Activated T-cell treated with anti-CD3 and anti-CD28 coated beads, Interleukin-2, amount 50 U/mL, for 72 hours (primary cell): ENCODE measurements at regions not wholly inside any gene's neighbourhood (a gene's known extent, or its start where the extent isn't known, plus 50 kb on each side); places are given as distances from the start of the nearest gene placed in this dataset.

ENCODE experiments used
- ATAC-seq, 2 donors: fragments of 150-1000 bp; cut with Tn5 transposase; replicated peaks in 1 of 2; 2 replicates each; pipeline ENCODE4 v1.10.0; 2021; ENCODE audit warnings: moderate library complexity in 2 of 2, mild to moderate bottlenecking in 1 of 2
- DNase-seq, 2 donors: peaks; one replicate each; pipeline ENCODE4 v3.0.0; 2021 to 2022; ENCODE audit warnings: mixed read lengths in 1 of 2
- H3K27ac Mint-ChIP-seq: one replicate; pipeline ENCODE4 v1.8.0; 2022; ENCODE audit warnings: mild to moderate bottlenecking, moderate library complexity, mixed read lengths
- H3K27me3 Mint-ChIP-seq: one replicate; pipeline ENCODE4 v1.8.0; 2022; ENCODE audit warnings: low read depth, mixed read lengths
- H3K36me3 Mint-ChIP-seq, 2 donors: one replicate each; pipeline ENCODE4 v1.8.0; 2022; ENCODE audit warnings: mixed read lengths in 2 of 2, mild to moderate bottlenecking in 1 of 2; ENCODE audit not compliant: insufficient read depth in 2 of 2
- H3K4me1 Mint-ChIP-seq: one replicate; pipeline ENCODE4 v1.8.0; 2022; ENCODE audit warnings: low read depth, mixed read lengths
- H3K4me3 Mint-ChIP-seq, 2 donors: one replicate each; pipeline ENCODE4 v1.8.0; 2022; ENCODE audit warnings: mild to moderate bottlenecking in 2 of 2, mixed read lengths in 2 of 2, moderate library complexity in 2 of 2
- H3K9me3 Mint-ChIP-seq, 2 donors: one replicate each; pipeline ENCODE4 v1.8.0; 2022; ENCODE audit warnings: mixed read lengths in 2 of 2

DNA sequence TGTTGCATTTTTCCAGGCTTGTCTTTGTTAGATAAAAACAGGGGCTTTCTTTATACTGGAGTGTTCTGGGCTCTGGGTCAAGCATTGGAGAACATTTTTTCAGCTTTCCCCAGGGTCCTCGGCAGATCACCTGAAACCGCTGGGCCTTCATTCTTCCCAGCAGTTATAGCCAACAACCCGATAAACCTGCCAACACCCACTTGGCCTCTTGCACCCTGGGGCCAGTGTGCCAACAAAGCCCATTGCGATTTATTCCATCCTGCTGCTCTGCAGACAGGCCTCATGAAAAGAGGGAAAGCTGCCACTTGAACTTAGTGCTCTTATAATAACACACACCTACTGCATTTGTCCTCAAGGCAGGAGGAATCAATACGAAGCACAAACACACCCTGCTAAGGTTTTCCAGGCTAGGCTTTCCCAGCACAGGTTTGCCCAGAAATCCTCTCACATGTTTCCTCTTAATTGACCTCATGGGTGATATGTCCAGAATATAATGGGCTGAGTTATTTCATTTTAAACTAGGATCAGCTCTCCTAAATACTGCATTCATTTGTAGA lies 669.3 kb downstream of the LIG4 start:
- DNase-seq (no peak), ATAC-seq (no peak)
- no peak overlapping the region for H3K27ac Mint-ChIP-seq
- no peaks in the 10 kb centered on the region for H3K36me3 Mint-ChIP-seq
- H3K27me3 Mint-ChIP-seq, result no peaks in the 10 kb centered on the region
- H3K4me3 Mint-ChIP-seq, result no peak overlapping the region
- no peaks in the 10 kb centered on the region for H3K4me1 Mint-ChIP-seq
- peaks cover 2 to 8% of the 10 kb centered on the region in 2 donors for H3K9me3 Mint-ChIP-seq

DNA sequence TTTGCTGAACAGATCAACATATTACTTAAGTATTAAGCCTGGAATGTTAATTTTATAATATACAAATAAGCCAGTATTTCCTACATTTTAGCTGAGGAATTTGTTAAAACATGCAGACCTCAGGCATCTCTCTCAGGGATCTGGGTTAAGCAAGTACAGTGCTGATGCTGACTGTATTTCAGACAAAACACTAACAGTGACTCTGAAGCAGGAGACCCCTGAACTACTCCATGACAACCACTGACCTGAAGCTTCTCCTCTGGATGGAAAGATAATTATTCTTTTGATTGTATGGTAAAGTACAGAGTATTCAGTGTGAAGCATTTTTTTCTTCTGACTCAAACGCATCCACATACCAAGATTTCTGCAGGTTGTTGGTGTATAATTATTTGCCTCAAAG lies 680.8 kb downstream of the LIG4 start:
- Mint-ChIP-seq H3K27ac (no peak overlapping the region), H3K4me1 (no peaks in the 10 kb centered on the region), H3K4me3 (no peak overlapping the region), H3K36me3 (no peaks in the 10 kb centered on the region), H3K9me3 (peaks cover 5% of the 10 kb centered on the region in 2 donors), H3K27me3 (no peaks in the 10 kb centered on the region)
- ATAC-seq, result no peak
- no peak for DNase-seq

DNA sequence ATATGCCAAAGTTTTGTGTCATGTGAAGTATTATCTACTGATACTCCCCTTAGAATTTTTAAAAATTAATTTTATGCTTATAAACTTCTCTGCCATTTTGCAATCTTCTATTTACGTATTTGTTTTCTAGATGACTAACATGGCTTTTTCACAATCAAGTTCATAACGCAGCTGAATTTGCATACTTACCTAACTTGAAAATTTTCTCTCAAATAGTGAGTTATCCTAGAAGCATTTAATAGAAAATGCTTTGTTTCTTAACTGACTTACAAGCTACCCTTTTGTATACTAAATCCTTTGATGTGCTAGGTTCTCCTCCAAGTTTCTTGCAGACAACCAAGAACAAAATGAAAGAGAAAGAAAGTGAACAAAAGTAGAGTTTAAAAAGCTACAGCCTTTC lies 683.5 kb downstream of the LIG4 start:
- Mint-ChIP-seq H3K9me3 (peaks cover 3 to 9% of the 10 kb centered on the region in 2 donors), H3K4me1 (no peaks in the 10 kb centered on the region), H3K4me3 (no peak overlapping the region), H3K27ac (no peak overlapping the region), H3K36me3 (no peaks in the 10 kb centered on the region), H3K27me3 (no peaks in the 10 kb centered on the region)
- DNase-seq (no peak), ATAC-seq (no peak)

DNA sequence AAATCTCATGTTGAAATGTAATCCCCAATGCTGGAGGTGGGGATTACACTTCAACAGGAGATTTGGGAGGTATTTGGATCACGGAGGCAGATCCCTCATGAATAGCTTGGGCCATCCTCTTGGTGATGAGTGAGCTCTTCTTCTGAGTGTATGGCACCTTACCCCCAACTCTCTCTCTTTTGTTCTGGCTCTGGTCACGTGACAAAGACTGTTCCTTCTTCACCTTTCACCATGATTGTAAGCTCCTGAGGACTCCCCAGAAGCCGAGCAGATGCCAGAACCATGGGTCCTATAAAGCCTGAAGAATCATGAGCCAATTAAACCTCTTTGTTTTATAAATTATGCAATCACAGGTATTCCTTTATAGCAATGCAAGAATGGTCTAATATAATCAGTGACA lies 684.2 kb downstream of the LIG4 start:
- Mint-ChIP-seq H3K4me3 (no peak overlapping the region), H3K36me3 (no peaks in the 10 kb centered on the region), H3K9me3 (peaks cover 3 to 9% of the 10 kb centered on the region in 2 donors), H3K4me1 (no peaks in the 10 kb centered on the region), H3K27ac (no peak overlapping the region), H3K27me3 (no peaks in the 10 kb centered on the region)
- ATAC-seq (no peak), DNase-seq (no peak)

DNA sequence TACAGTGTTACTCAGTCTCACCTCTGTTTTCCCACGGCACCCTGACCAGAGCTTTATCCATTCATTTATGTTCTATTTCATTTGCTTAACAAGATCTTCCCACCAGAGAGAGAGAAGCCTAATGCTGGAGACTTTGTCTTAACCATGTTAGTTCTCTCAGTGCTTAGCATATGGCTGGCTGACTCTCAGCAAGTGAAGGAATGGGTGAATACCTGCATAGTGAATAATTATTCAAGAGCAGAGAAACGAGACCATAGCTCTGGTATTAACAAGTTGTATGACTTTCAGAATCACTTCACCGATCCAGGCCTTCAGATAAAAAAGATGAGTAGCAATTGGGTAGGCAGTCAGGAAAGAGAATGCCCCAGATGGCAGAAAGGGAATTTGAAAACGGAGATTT lies 686.3 kb downstream of the LIG4 start:
- Mint-ChIP-seq H3K4me3 (no peak overlapping the region), H3K9me3 (peaks cover 3 to 9% of the 10 kb centered on the region in 2 donors), H3K27ac (no peak overlapping the region), H3K4me1 (no peaks in the 10 kb centered on the region), H3K27me3 (no peaks in the 10 kb centered on the region), H3K36me3 (no peaks in the 10 kb centered on the region)
- no peak for ATAC-seq
- no peak for DNase-seq

DNA sequence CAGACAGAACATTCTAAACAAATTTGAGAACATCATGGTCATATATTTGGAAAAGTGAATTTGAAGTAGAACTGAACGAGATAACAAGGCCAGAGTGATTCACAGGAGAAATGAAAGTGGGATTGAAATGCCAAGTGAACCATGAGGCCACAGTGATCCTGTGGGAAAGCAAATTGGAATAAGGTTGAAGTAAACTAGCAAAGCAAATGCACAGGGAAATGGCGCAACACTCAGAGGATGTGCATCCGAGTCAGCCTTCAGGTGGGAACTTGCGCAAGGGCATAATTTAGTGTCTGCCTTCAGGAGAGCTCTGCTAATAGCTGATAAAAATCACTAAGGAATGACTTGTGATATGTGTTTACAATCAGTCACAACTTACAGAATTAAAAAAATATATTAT lies 696.6 kb downstream of the LIG4 start:
- Mint-ChIP-seq H3K4me3 (no peak overlapping the region), H3K9me3 (peaks cover 6 to 14% of the 10 kb centered on the region in 2 donors), H3K27ac (no peak overlapping the region), H3K4me1 (no peaks in the 10 kb centered on the region), H3K36me3 (no peaks in the 10 kb centered on the region), H3K27me3 (no peaks in the 10 kb centered on the region)
- DNase-seq (no peak), ATAC-seq (no peak)

DNA sequence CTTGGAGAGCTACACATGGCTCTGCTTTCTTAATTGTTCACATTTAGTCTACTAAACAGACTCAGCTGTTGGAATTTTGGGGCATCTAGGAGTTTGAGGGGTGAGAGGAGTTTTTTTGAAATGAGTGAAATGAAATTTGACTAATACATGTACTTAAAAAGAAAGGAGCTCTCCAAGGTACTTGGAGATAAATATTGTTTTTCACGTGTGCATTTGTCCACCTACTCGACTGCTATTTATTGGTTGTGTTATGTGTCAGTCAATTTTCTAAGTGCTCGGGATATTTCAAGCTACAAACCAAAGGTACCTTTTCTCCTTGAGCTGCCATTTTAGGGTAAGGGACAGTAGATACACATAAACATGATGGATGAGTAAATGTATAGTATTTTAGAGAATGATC lies 697.0 kb downstream of the LIG4 start:
- DNase-seq, result no peak
- H3K4me3 Mint-ChIP-seq, result no peak overlapping the region
- H3K9me3 Mint-ChIP-seq, result peaks cover 6 to 14% of the 10 kb centered on the region in 2 donors
- H3K4me1 Mint-ChIP-seq, result no peaks in the 10 kb centered on the region
- no peak for ATAC-seq
- no peaks in the 10 kb centered on the region for H3K36me3 Mint-ChIP-seq
- H3K27ac Mint-ChIP-seq, result no peak overlapping the region
- no peaks in the 10 kb centered on the region for H3K27me3 Mint-ChIP-seq

DNA sequence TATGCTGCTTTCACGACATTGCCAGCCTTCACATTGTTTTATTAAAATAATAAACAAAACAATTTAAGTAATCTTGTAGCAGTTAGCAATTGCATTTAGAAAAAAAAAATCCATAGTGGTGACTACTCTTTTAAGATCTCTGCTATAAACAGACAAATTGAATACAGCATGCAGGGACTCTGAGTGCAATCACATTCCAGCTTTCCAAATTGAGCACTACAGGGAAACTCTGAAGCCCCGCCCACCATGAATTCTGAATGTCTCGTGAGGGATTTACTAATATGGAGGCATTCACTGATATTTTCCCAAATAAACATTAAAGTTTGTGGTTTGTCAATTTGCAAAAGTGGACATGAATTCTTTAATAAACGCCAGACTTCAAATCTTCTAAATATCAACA lies 698.8 kb downstream of the LIG4 start:
- no peak for ATAC-seq
- DNase-seq, result no peak
- peaks cover 2 to 12% of the 10 kb centered on the region in 2 donors for H3K9me3 Mint-ChIP-seq
- no peaks in the 10 kb centered on the region for H3K36me3 Mint-ChIP-seq
- H3K27ac Mint-ChIP-seq, result no peak overlapping the region
- H3K4me1 Mint-ChIP-seq, result no peaks in the 10 kb centered on the region
- no peak overlapping the region for H3K4me3 Mint-ChIP-seq
- no peaks in the 10 kb centered on the region for H3K27me3 Mint-ChIP-seq

DNA sequence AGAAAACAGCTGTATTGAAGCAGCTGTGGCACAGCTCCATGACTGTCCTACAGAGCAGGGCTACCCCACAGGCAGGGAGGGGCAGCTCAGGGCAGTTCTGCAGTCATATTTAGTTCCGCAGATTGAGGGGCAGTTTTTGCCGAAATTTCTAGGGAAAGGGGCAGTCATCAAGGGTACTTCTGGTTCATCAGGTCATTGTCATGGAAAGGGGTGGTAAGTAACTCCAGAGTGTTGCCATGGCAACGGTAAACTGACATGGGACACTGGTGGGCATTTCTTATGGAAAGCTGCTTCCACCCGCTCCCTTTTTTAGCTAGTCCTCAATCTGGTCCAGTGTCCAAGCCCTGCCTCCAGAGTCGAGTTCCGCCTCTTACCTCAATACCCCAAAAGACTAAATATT lies 702.8 kb downstream of the LIG4 start:
- Mint-ChIP-seq H3K27ac (no peak overlapping the region), H3K4me3 (no peak overlapping the region), H3K36me3 (no peaks in the 10 kb centered on the region), H3K9me3 (peaks cover 0 to 5% of the 10 kb centered on the region in 2 donors), H3K4me1 (no peaks in the 10 kb centered on the region), H3K27me3 (no peaks in the 10 kb centered on the region)
- no peak for DNase-seq
- no peak for ATAC-seq

DNA sequence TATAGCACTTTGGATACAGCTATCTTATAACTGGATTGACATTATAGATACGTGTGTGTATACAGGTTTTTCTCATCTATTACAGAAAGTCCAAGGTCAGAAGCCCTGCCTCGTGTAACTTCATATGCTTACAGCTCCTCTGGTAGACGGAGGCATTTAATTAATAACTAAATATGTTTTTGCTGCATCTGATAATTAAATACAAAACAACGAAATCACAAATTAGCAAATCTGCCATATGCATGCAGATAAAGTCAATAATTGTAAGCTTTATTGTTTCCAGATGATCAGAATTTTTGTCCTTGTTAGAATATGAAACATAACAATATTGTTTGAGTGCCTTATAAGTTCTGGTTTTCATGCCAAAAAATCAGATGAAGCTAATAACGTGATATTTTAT lies 717.7 kb downstream of the LIG4 start:
- H3K9me3 Mint-ChIP-seq, result peaks cover 0 to 4% of the 10 kb centered on the region in 2 donors

DNA sequence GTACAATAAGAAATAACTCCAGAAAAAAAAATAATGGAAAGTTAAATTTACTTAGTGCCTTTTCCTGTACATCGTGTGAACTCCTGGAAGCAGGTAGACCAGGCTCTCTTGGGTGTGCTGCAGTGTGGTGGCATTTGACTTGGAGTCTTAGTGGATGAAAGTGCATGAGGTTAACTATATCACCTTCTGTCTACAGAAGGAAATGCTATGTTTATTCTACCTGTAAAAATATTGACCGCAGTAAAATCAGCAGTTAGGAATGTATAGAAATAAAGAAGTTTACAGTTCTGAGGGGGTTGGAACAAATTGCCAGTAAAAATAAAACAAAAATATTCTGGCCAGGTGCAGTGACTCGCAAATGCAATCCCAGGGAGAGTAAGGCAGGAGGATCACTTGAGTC lies 722.1 kb downstream of the LIG4 start:
- Mint-ChIP-seq H3K4me1 (no peaks in the 10 kb centered on the region), H3K36me3 (peaks cover 0 to under 1% of the 10 kb centered on the region in 2 donors), H3K27me3 (no peaks in the 10 kb centered on the region), H3K9me3 (peaks cover 15 to 16% of the 10 kb centered on the region in 2 donors), H3K4me3 (no peak overlapping the region), H3K27ac (no peak overlapping the region)
- ATAC-seq (no peak), DNase-seq (no peak)

More for the DNA sequence above, 717.7 kb downstream of the LIG4 start:
- no peaks in the 10 kb centered on the region for H3K27me3 Mint-ChIP-seq
- no peaks in the 10 kb centered on the region for H3K36me3 Mint-ChIP-seq
- DNase-seq (no peak), ATAC-seq (no peak)
- H3K4me1 Mint-ChIP-seq, result no peaks in the 10 kb centered on the region
- no peak overlapping the region for H3K4me3 Mint-ChIP-seq
- H3K27ac Mint-ChIP-seq, result no peak overlapping the region

DNA sequence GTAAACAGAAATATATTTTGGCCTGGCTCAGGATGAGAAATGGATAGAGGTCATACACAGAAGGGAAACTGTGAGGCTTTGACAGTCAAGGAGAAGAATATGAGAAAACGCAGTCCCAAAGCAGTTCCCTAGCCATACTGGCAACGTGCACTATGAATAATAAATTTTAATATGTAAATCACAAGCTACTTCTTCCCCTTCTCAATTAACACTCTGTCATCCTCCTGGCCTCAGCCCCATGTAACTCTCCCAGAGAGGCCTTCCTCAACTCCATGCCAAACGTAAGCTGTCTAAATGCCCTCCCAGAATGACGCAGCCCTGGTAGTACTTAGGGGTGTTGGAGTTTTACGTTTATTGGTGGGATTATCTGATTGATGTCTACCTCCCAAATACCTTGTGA lies 732.6 kb downstream of the LIG4 start:
- H3K36me3 Mint-ChIP-seq, result no peaks in the 10 kb centered on the region
- H3K9me3 Mint-ChIP-seq, result peaks cover 0 to 6% of the 10 kb centered on the region in 2 donors
- no peaks in the 10 kb centered on the region for H3K4me1 Mint-ChIP-seq
- no peaks in the 10 kb centered on the region for H3K27me3 Mint-ChIP-seq
- no peak overlapping the region for H3K27ac Mint-ChIP-seq
- no peak for ATAC-seq
- H3K4me3 Mint-ChIP-seq, result no peak overlapping the region
- DNase-seq, result no peak

DNA sequence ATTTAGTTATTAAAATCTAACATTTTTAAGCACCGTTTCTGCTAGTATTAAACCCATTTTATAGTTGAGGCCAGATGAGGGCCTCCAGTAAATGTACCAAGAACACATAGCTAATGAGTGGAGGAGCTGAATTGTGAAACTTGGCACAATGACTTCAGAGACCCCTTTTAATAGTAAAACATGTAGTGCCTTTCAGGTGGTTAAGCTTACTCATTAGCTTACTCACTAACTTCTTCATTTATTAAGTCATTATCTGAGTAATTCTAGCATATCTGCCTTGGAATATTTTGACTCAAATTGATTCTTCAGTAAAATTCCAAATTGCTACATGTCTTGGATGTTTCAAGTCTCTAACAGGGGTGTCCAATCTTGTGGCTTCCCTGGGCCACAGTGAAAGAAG lies 735.2 kb downstream of the LIG4 start:
- Mint-ChIP-seq H3K27ac (no peak overlapping the region), H3K4me3 (no peak overlapping the region), H3K9me3 (peaks cover 0 to 4% of the 10 kb centered on the region in 2 donors), H3K27me3 (no peaks in the 10 kb centered on the region), H3K36me3 (no peaks in the 10 kb centered on the region), H3K4me1 (no peaks in the 10 kb centered on the region)
- ATAC-seq, result no peak
- DNase-seq, result no peak

DNA sequence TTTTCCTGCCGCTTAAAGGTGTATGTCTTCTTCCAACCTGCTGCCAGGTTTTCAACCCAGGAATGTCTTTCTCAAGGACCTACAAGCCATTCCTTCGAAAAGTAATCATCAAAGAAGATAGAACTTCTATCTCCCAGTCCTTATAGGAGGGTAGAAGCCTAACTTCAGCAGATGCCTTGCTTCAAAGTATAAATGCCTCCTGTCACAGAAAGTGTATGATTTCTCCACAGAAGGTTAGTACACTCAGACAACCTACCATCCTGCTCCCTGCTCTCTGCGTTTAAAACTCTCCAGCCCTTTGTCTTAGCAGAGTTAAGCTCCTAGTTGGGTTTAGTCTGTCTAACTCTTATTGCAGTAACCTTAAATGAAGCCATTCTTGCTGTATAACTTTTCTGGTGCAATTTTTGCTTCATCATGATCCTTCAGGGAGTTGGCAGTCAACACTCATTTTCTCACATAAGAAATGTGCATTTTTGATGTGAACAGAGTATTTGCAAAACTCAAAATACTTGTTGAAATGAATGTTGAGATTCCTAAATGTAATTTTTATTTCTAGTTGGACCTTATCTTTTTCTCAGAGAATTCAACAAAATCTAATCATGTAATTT lies 737.5 kb downstream of the LIG4 start:
- Mint-ChIP-seq H3K27me3 (no peaks in the 10 kb centered on the region), H3K9me3 (peaks cover 2 to 6% of the 10 kb centered on the region in 2 donors), H3K4me3 (no peak overlapping the region), H3K4me1 (no peaks in the 10 kb centered on the region), H3K27ac (no peak overlapping the region), H3K36me3 (peaks cover 0 to 3% of the 10 kb centered on the region in 2 donors)
- ATAC-seq, result no peak
- no peak for DNase-seq
